ENCODE measurements at regions not wholly inside any gene's neighbourhood (a gene's known extent, or its start where the extent isn't known, plus 50 kb on each side); places are given as distances from the start of the nearest gene placed in this dataset.
"Not testable (repeated sequence)": the region's sequence is repeated elsewhere in the genome, so short reads cannot be mapped to it uniquely, and the experiment has no call there.

GRCh38 chr1:157249326-157249725 is 111.1 kb upstream of the ETV3 start:
- no peak for DNase-seq

- not testable (repeated sequence) for DNase-seq
Observed at GRCh38 chr1:157247764-157248049, 109.5 kb upstream of the ETV3 start.

GRCh38 chr1:157247005-157247763 is 109.0 kb upstream of the ETV3 start:
- no peak for DNase-seq

- no peak for DNase-seq
Observed at GRCh38 chr1:157245823-157246222, 107.6 kb upstream of the ETV3 start.

- no peak for DNase-seq
Observed at GRCh38 chr1:157241185-157241538, 103.0 kb upstream of the ETV3 start.

- DNase-seq = no peak
Observed at GRCh38 chr1:157240495-157241184, 102.4 kb upstream of the ETV3 start.

GRCh38 chr1:157239936-157240335 is 101.7 kb upstream of the ETV3 start:
- DNase-seq = no peak

GRCh38 chr1:157238585-157238984 is 100.4 kb upstream of the ETV3 start:
- DNase-seq = no peak

- DNase-seq = no peak
Observed at GRCh38 chr1:157237981-157238380, 99.8 kb upstream of the ETV3 start.

- no peak for DNase-seq
Observed at GRCh38 chr1:157237522-157237921, 99.3 kb upstream of the ETV3 start.

GRCh38 chr1:157236072-157236471 is 97.9 kb upstream of the ETV3 start:
- no peak for DNase-seq

- DNase-seq = no peak
Observed at GRCh38 chr1:157235307-157235706, 97.1 kb upstream of the ETV3 start.

GRCh38 chr1:157234705-157235273 is 96.6 kb upstream of the ETV3 start:
- no peak for DNase-seq

GRCh38 chr1:157233131-157233530 is 94.9 kb upstream of the ETV3 start:
- no peak for DNase-seq

GRCh38 chr1:157231846-157232525 is 93.8 kb upstream of the ETV3 start:
- no peak for DNase-seq

- no peak for DNase-seq
Observed at GRCh38 chr1:157230500-157230899, 92.3 kb upstream of the ETV3 start.

- DNase-seq = no peak
Observed at GRCh38 chr1:157227700-157228099, 89.5 kb upstream of the ETV3 start.

GRCh38 chr1:157226739-157227138 is 88.5 kb upstream of the ETV3 start:
- DNase-seq = no peak

- DNase-seq = no peak
Observed at GRCh38 chr1:157219600-157219999, 81.4 kb upstream of the ETV3 start.

- DNase-seq = no peak
Observed at GRCh38 chr1:157219182-157219581, 81.0 kb upstream of the ETV3 start.

GRCh38 chr1:157218671-157219070 is 80.5 kb upstream of the ETV3 start:
- DNase-seq = no peak

- no peak for DNase-seq
Observed at GRCh38 chr1:157217486-157217885, 79.3 kb upstream of the ETV3 start.

- DNase-seq = no peak
Observed at GRCh38 chr1:157213836-157214235, 75.6 kb upstream of the ETV3 start.

GRCh38 chr1:157209514-157209913 is 71.3 kb upstream of the ETV3 start:
- DNase-seq = no peak
